GM19035 (cell line): ENCODE measurements at regions not wholly inside any gene's neighbourhood (a gene's known extent, or its start where the extent isn't known, plus 50 kb on each side); places are given as distances from the start of the nearest gene placed in this dataset.

Experiments used
- ATAC-seq: cut with Tn5 transposase; IDR thresholded peaks from one replicate; pipeline ENCODE4 v1.9.1; 2021; ENCODE audit not compliant: unreplicated experiment

DNA sequence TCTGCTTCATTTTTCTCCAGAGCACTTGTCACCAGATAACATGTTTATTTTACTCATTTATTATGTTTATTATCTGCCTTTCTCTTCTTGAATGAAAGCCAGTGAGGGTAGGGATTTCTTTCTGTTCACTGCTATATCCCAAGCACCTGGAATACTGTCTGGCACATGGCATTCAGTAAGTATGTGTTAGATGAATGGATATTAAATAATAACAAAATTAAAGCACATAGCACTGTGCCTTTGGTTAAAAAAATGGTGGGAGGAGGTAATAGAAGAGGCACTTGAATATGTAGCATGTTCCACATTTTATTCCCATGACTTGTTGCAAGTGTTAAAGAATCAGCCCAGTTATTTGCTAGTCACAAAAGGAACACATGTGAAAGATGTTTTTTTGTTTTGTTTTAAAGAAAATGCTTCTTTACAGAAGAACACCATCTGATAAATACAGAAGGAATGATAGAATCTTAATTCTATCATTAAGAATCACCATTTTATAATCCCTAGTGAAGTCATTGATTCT, 151.0 kb downstream of the DLEU7 start:
- no peak for ATAC-seq

DNA sequence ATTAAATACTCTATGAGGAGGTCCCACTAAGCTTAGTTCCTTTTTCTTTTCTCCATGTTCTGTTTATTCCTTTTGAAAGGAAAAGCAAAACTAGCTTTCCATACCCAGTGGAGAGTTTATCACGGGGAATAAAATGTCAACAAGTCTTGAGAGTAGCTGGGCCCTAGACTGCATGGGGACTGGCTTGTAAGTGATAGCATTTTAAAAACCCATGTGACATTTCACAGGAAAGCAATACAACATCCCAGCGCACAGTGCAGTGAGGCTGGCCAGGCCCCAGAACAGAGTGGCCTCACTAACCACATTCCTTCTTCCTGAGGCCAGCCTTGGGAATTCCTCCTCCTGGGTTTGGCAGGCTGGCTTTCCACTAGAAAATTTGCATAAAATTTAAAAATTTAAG, 149.8 kb downstream of the DLEU7 start:
- no peak for ATAC-seq

DNA sequence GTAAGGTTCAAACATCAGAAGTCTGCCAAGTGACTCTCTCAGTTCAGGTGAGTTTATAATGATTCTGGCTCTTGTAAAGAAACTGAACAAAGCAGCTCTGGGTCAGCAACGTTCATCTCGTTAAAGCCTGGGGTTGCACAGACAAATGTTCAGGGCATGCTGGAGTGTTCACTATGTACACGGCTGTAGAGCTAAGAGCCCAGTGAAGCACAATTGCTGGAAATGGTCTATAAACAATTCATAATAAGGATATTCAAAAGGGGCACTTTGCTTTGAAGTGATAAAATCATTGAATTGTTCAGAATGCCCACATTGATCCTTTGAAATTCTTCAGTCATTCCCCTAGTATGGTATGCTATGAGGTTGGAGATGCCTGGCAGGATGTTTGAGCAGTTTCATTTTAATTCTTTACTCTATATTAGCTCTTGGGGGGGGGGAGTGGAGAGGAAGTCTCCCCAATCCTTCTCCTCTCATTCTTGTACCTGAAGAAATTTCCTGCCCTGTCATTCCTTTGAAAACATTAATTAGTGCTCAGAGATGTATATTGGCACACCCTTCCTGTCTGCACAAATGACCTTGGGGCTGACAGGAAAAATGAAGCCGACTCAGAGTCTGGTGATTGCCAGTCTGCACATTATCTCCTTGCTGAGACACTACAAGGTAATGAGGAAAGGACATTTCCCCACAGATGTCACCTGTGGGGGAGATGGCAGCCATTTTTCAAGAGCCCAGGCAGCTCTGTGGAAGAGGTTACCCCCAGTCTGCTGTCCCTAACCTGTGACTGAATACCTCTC, 145.5 kb downstream of the DLEU7 start:
- ATAC-seq, result no peak

DNA sequence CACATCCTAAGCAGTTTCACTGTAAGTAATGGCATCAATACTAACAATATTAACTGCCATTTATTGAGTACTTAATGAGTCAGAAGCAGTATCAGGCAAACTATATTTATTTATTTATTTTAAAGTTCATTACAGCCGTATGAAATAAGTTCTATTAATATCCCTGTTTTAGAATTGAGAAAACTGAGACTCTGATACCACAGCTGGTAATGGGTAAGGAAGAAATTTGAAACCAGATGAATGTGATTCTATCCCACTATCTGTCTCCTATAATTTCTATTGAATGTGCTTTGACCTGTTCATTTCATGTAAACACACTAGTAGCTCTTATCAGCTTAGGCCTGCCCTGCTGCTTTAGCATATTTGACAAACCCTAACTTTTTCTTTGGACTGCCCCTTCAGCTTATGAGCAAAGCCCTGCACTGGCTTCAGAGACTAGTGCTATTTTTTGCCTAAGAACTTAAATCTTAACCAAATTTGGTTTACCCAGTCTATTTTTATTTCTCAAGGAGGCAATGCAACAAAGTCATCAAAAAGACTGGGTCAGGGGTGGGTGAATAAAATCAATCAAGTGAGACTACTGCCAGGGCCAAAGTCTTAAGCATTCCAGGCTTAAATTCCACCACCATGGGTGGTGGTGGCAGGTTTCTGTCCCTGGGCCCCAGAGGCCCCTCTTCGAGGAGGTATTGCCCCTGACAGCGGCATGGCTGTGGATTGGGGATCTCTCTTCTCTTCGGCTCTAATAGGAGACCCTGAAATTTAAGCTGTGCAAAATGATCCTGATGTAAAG, 143.4 kb downstream of the DLEU7 start:
- ATAC-seq, result no peak

DNA sequence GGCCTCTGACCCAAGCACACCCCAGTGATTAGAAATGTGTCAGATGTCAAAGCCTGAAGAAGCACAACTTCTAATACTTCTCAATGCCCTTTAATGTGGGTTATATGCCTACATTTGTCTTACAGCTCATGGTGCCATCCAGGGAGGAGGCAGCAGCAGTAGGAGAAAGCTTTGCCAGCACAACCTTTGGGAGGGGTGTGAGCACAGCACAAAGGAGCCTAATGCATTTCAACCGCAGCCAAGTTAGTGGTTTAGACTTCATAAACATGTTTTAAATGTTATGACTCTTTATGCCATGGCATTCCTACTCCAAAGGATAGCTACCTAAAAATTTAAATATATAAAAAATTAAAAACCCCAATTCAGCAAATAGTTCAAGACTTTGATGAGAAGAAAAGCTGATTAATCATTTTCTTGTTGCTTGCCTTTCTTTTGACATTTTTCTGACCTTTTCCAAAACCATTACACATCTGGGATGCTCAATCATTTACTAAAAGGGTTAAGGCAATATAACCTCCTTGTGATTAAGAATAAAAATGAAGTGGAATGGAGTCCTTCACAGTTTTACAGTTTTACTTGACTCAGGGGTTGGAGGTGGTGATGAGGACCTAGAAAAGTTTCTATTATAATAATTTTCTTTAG, 142.7 kb downstream of the DLEU7 start:
- no peak for ATAC-seq

DNA sequence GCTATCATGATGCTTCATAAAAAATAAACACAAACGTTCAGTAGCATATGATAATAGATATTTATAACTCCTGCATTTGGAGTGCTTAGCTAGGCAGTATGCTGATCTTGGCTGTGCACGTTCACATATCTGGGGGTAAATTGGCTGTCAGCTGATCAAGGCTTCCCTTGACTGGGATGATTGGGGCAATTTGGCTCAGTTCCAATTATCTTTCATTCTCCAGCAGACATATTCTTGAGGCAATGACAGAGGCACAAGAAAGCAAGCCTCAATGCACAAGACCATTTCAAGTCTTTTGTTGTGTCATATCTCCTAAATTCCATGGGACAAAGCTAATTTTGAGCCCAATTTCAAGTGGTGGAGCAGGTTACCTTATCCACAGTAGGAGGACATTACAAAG, 142.0 kb downstream of the DLEU7 start:
- ATAC-seq, result no peak

DNA sequence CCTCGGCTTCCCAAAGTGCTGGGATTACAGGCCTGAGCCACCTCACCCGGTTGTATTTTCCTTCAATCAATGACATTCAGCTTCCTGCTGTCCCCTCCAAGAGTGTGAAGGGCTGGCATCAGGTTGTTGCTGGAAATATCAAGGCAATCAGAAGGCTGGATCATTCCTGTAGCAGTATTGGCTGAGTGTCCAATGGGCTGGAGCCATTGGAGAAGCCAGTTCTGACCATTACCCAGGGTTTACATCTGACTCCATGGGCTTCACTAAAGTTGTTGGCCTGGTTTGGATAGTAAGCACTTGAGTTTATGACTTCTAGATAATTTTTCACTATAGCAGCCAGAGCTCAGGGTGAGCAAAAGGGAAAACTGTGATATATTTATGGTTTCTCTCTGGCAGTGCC, 137.0 kb downstream of the DLEU7 start:
- ATAC-seq, result no peak

DNA sequence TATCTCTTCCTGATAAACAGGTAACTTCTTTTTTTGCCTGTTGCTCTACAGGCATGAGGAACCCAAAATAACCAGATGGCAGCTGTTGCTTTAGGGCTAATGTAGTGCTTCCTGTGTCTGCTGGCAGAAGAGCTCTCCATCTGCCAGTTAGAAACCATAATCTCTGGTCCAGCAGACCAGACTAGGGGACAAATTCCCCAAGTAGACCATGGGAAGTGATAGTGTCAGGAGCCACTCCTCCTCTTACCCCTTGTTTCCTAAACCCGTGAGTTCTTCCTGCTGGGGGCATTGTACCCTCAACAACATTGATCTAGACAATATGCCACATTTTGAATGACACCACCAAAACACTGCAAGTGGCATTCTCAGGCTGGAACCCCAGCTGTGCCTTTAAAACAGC, 135.9 kb downstream of the DLEU7 start:
- no peak for ATAC-seq

DNA sequence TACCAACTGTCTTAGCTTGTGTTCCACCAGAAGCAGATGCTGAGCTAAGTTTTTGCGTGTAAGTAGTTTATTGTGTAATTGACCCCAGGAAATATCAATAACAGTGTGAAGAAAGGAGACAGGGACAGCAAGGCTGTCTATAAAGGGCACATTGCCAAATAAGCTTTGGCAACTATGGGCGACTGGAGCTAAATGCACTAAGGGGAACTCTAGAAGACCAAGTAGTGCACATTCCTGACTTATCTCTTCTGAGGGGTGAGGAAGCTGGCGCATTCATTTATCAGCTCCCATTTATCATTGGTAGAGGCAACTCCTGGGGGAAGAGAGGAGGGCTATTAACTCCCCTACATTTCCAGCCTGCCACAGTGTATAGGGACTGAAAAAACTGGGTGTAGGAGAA, 135.0 kb downstream of the DLEU7 start:
- ATAC-seq, result no peak

DNA sequence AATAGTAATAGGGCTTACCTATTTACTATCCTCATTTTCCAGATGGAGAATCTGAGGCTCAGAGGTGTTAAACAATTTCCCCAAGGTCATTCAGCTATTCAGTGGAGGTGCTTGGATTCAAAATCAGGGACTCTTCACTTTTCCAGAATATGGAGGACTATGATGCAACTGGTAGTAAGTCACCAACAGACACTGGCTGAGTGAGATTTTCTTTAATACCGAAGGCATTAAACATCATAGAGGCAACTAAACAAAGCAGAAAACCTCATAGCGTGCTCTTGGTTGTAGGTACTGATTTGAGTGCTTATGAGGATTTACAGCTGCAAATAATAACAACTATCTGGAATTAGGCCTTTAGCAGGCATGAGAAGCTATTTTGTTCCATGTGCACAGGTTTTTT, 134.4 kb downstream of the DLEU7 start:
- ATAC-seq, result no peak

DNA sequence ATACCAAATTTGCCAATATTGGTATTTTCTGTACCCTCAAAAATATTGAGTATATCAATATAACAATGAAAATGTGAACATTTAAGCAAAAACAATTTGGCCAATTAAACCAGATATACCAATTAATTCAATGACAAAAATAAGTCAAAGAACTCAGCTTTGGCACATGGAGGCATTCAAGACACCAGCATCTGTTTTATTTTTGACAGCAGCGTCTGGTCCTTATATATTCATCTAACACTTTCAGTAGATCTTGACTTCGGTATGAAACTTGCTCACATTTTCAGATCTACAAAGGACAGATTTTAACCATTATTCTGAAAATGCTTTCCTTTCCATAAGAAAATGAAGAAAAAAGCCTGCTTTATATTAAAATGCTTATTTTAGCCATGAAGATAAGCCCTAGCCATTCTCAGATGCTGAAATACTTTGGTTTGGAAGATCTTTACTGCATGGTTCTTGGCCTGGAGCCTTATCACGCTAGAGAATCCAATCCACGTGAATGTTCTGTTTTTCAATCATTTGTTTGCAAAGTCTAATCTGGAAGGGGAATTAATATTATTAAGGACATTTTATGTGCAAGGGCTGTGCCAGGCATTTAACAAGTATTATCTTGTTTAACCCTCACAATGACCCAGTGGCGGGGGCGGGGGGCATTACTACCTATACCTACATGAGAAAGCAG, 132.2 kb downstream of the DLEU7 start:
- ATAC-seq, result no peak

DNA sequence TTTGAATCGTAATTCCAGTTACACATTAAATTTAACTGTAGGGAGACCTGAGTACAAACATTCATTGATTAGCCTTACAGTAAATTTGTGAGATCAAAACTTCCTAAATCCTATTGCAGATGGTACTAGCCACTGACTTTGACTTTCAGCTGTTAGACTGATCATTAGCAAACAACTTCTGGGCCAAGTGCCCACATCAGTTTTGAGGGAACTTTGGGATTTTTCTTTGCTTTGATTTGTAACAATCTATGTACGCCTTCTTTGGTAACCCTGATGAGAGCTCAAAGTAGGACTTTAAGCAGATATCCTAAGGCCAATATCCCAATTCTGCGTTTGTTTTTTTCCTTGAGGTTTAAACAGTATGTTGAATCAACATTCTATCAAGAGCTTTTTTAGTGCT, 131.5 kb downstream of the DLEU7 start:
- no peak for ATAC-seq

DNA sequence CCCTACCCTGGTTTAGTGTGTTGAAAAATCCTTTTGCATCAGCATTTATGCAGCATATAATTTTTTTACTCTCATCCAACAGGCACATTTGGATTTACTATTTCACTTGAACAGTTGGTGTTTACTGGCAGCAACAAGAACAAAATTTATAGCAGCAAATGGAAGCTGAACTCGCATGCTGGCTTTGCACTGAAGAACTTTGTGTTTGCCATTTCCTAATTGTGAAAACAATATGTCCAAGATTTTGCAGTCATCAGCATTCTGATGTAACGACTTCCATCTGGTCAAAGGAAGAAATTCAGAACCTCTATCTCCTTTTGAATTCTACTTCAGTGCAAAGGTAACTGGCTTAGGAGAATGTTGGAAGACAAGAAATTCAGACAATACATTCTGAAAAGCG, 131.0 kb downstream of the DLEU7 start:
- no peak for ATAC-seq

DNA sequence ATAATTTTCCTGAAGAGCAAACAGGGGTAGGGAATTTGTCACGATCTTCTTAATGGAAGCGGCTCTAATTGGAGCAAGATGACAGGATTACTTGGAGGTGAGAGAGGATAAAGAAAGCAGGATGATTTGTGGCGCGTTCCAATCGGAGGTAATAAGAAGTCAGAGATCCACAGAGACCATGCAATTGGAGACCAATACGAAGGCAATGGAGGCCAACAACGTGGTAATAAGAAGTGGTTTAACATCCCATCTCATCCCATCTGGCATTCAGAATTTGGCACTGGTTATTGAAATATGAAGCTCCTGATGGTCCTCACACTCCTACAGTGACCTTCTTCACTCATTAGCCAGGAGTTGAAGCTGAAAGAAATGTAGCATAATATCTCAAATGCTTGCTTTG, 130.6 kb downstream of the DLEU7 start:
- no peak for ATAC-seq

DNA sequence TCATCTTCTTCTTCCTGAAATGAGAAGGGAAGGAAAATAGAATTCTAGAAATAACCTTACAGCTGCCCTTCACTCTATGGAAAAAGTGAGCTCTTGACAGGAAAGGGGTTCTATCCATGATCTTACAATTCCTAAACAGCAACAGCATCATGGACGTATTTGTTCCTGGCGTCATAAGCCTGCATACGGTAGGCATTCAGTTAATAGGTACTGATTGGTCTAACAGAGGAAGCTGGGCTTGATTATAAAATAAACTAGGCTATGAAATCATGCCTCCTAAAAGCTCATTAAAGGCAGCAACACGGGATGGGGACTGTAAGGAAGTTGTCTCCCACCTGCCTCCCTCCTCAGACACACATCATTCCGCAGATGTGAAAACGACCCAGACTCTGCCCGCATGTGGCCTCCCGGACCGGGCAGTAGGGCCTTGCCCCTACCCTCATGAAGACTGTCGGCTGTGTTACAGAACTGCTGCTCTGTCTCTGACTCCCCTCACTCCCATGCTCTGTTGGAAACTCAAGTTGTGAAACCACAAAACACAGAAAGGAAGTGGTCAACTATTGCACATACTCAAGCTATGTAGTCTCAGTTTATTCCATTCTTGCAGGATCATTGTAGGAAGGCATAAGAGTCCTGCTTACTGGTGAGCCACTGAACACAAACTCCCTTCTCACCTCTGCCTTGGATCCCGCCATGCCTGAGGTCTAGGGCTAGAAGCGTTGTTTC, 129.8 kb downstream of the DLEU7 start:
- no peak for ATAC-seq

DNA sequence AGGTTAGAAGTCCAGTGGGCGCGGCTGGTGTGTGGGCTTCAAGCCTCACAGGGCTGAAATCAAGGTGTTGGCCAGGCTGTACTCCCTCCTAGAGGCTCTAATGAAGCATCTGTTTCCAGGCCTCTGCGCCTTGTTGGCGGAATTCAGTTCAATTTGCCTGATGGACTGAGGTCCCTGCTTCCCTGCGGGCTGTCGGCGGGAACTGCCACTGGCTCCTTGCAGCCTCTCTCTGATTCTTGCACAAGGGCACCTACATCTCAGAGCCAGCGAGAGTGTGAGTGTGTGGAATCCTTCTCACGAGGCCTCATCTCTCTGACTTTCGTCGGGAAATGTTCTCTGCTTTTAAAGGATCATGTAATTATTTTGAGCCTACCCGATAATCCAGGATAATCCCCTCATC, 128.6 kb downstream of the DLEU7 start:
- no peak for ATAC-seq

DNA sequence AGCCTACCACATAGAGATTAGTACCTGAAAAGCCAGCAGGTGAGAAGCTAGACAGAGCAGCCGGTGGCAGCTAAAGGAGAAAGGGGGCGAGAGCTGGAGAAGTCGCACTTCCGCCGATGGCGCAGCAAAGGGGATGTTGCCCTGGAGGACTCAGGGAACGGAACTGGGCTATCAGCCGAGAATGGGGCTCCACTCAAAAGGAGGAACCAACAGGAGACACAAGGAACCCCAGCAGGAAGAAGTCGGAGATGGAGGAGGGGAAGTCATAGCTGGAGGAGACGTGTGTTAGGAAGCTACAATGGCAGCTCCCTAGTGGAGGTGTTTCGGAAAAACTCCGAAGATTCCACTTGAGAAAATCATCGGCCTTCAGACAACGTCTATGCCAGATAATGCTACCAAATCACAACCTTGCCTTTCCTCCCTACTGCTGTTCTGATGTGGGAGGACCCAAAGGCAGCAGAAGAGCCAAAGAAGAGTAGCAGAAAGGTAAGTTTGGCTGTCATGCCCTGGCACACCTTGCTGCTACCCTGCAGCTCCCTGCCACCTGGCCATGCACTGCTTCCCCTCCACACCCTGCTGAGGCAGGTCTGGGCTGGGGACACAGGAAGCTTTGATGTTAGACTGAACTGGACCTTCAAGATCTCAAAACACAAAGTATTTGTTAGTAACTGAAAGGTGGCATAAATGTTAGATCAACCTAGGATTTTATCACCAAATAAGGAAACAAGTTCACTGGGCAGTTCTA, 127.9 kb downstream of the DLEU7 start:
- no peak for ATAC-seq

DNA sequence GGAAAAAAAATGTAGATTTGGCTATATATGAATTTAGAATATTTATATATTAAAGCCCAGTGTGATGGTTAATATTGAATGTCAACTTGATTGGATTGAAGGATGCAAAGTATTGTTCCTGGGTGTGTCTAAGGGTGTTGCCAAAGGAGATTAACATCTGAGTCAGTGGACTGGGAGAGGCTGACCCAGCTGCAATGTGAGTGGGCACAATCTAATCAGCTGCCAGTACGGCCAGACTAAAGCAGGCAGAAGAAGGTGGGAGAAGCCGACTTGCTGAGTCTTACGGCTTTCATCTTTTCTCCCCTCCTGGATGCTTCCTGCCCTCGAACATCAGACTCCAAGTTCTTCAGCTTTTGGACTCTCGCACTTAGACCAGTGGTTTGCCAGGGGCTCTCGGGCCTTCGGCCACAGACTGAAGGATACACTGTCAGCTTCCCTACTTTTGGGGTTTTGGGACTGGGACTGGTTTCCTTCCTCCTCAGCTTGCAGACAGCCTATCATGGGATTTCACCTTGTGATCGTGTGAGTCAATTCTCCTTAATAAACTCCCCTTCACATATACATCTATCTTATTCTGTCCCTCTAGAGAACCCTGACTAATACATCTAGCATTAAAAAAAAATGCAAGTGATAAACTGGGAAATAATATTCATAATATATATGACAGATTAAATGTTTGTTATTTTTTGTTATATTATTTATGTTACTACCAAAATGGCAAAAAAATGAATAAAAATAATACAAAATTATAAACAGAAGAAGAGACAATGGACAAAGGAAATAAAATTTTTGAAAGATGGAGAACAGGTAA, 122.4 kb downstream of the DLEU7 start:
- ATAC-seq, result no peak

DNA sequence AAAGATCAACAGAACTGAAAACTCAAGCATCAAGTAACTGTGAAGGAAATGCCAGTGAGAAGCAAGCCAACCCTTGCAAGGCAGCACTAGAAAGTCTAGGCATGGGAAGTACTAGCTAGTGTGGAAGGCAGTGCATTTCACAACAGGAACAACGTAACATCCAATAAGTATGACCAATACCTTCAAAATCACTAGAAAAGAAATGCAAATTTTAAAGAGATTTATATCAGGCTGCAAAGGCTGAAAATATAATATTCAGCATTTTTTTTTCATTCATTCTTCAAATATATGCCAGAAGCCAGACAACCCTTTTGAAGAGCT, 121.9 kb downstream of the DLEU7 start:
- ATAC-seq, result no peak
